ENCODE measurements at regions not wholly inside any gene's neighbourhood (a gene's known extent, or its start where the extent isn't known, plus 50 kb on each side); places are given as distances from the start of the nearest gene placed in this dataset.

DNA sequence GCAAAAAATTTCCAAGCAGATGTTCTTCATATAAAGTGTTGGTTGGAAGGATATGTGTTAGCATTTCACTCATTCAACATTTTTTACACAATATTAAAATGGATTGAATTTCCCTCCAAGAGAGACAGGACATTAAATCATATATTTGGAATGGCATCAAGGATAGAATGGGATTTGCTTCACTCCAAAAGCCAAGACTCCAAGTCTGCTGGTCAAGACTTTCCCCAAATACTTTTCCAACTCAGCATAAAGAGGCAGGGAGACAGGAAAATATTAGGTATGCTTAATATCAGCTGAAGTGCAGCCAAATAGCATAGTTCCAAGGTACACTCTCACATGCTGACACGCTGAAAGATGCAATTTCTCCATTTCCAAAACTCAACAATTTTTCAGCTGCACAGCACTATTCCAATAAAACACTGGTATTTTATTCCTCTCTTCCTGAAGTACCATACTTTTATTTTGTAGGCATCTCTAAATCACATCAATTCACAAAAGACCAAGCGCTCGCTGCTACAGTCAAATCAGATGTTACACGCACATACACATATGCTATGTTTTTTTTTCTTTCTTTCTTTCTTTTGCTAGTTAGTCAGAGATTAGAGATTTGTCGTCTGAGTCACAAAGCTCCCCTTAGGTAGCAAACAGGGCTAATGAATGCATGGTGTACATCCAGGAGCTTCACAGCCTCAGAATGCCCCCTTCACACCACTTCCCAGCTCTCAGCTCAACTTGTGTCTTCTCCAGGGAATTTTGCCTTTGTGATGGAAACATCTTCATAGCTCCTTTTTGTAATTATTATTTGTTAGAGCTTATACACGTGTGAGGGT lies 1033.8 kb upstream of the AUTS2 start:
- TF ChIP-seq POLR2A (IDR thresholded peaks at IDR 0.05) = no peak
- TF ChIP-seq, protein P1, sequence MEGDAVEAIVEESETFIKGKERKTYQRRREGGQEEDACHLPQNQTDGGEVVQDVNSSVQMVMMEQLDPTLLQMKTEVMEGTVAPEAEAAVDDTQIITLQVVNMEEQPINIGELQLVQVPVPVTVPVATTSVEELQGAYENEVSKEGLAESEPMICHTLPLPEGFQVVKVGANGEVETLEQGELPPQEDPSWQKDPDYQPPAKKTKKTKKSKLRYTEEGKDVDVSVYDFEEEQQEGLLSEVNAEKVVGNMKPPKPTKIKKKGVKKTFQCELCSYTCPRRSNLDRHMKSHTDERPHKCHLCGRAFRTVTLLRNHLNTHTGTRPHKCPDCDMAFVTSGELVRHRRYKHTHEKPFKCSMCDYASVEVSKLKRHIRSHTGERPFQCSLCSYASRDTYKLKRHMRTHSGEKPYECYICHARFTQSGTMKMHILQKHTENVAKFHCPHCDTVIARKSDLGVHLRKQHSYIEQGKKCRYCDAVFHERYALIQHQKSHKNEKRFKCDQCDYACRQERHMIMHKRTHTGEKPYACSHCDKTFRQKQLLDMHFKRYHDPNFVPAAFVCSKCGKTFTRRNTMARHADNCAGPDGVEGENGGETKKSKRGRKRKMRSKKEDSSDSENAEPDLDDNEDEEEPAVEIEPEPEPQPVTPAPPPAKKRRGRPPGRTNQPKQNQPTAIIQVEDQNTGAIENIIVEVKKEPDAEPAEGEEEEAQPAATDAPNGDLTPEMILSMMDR (IDR thresholded peaks at IDR 0.05 in 4 of 5, conservative IDR thresholded peaks at IDR 0.05 in 1 of 5) = no peak
- Histone ChIP-seq H3K4me3 (no peak overlapping the region), H3K27me3 (no peaks in the 10 kb centered on the region), H3K9me3 (no peaks in the 10 kb centered on the region), H3K36me3 (no peaks in the 10 kb centered on the region), H3K4me1 (no peaks in the 10 kb centered on the region), H3K27ac (no peak overlapping the region)
- DNase-seq = no peak
- intact Hi-C loops (cut with DNase I; ENCODE audit: low total_unique reads) = no loop called here
- ATAC-seq = no peak
- in situ Hi-C loops (cut with MboI; ENCODE audit: low sequenced_read_pairs in 4 of 4) = no loop called here

DNA sequence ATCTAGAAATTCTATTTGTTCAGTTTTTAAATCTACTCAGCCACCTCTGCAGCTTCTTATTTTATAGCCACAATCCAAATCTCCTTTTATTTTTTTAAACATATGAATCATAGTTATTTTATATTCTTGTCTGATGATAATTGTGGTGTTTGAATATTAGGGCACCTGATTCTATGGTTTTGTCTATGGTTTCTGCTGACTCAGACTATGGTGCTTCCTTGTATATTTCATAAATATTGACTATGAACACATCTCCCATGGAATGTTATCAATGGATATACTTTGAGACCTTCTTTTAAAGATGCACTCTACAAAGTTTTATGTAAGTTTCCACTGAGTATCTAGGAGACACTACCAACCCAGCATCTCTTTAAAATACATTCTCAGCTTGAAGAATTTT lies 1027.0 kb upstream of the AUTS2 start:
- H3K4me3 ChIP-seq = no peak overlapping the region
- intact Hi-C loops (cut with DNase I; ENCODE audit: low total_unique reads) = no loop called here
- in situ Hi-C loops (cut with MboI; ENCODE audit: low sequenced_read_pairs in 4 of 4) = no loop called here
- H3K4me1 ChIP-seq = no peaks in the 10 kb centered on the region
- DNase-seq (no peak), ATAC-seq (no peak)
- H3K9me3 ChIP-seq = no peaks in the 10 kb centered on the region
- TF ChIP-seq POLR2A (IDR thresholded peaks at IDR 0.05) = no peak
- TF ChIP-seq, protein P1 (IDR thresholded peaks at IDR 0.05 in 4 of 5, conservative IDR thresholded peaks at IDR 0.05 in 1 of 5) = no peak
- no peaks in the 10 kb centered on the region for H3K27me3 ChIP-seq
- no peak overlapping the region for H3K27ac ChIP-seq
- H3K36me3 ChIP-seq = no peaks in the 10 kb centered on the region

DNA sequence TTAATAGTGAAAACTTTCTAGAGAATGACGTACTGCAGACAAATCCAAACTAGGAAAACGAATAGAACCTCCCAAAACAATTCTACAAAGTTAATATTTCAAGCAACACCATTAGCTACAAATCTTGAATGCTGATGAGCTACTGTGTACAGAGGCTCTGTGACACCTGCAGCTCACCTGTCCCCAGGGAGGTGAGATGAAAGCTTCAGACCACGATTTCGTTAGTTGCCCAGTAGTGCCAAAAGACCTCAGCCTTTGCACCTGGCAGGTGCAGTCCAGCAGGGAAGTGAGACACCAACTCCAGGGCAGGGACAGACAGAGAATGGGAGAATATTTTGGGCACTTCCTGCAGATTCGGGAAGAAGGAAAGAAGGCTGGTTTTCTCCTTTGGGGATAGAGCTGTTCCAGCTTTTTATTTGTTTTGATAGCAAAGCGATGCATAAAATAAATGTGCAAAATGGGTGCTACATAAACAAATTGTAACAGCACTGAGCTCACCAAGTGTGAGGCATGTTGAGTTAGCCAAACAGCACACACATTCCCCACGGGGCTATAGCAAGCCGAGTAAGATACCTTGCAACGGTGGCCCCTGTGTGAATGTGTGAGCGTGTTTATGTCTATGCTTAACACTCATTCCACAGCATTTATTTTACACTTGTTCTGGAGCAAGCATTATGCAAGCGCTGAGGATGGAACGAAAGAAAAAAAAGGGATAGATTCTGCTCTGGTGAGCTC lies 1024.8 kb upstream of the AUTS2 start:
- Histone ChIP-seq H3K27ac (no peak overlapping the region), H3K27me3 (no peaks in the 10 kb centered on the region), H3K4me3 (no peak overlapping the region), H3K36me3 (no peaks in the 10 kb centered on the region), H3K4me1 (no peaks in the 10 kb centered on the region), H3K9me3 (no peaks in the 10 kb centered on the region)
- intact Hi-C loops (cut with DNase I; ENCODE audit: low total_unique reads) (no loop called here), in situ Hi-C loops (cut with MboI; ENCODE audit: low sequenced_read_pairs in 4 of 4) (no loop called here)
- no peak for DNase-seq
- TF ChIP-seq, protein P1 (IDR thresholded peaks at IDR 0.05 in 4 of 5, conservative IDR thresholded peaks at IDR 0.05 in 1 of 5) = no peak
- no peak for TF ChIP-seq POLR2A (IDR thresholded peaks at IDR 0.05)
- no peak for ATAC-seq

DNA sequence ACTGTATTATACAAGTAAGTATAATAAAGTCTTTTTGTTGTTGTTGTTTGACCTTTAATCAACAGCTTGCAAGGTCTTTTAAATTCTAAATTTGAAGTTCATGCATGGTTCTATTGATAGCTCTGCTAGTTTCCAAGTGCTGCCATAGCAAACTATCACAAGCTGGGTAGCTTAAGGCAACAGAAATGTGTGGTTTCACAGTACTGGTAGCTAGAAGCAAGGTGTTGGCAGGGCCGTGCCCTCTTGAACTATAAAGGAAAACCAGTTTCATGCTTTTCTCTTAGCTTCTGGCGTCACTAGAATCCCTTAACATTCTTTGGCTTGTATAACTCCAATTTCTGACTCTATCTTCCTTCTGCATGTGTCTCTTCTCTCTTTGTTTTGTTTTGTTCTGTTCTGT lies 1021.9 kb upstream of the AUTS2 start:
- ATAC-seq (no peak), DNase-seq (no peak)
- Histone ChIP-seq H3K27ac (no peak overlapping the region), H3K27me3 (no peaks in the 10 kb centered on the region), H3K4me1 (no peaks in the 10 kb centered on the region), H3K36me3 (no peaks in the 10 kb centered on the region), H3K4me3 (no peak overlapping the region), H3K9me3 (no peaks in the 10 kb centered on the region)
- TF ChIP-seq, protein P1 (IDR thresholded peaks at IDR 0.05 in 4 of 5, conservative IDR thresholded peaks at IDR 0.05 in 1 of 5) = no peak
- TF ChIP-seq POLR2A (IDR thresholded peaks at IDR 0.05) = no peak
- intact Hi-C loops (cut with DNase I; ENCODE audit: low total_unique reads) (no loop called here), in situ Hi-C loops (cut with MboI; ENCODE audit: low sequenced_read_pairs in 4 of 4) (no loop called here)

All from gastrocnemius medialis (tissue), 4 donors.